BJ (cell line): ENCODE measurements at regions not wholly inside any gene's neighbourhood (a gene's known extent, or its start where the extent isn't known, plus 50 kb on each side); places are given as distances from the start of the nearest gene placed in this dataset.

Experiments
- CTCF ChIA-PET: fragments of 350-600 bp; formaldehyde crosslinking; extraction: SDS; loops from one replicate; lab custom pipeline; 2021; ENCODE audit warnings: antibody characterized with exemption, inconsistent platforms; lab: Yijun Ruan, JAX
- POLR2A ChIA-PET: fragments of 300-600 bp; sonication (Branson Sonifier 250); formaldehyde crosslinking; extraction: SDS; loops from one replicate; lab custom pipeline; 2021; ENCODE audit warnings: antibody characterized with exemption; lab: Charles Lee
- DNase-seq: peaks from one replicate; pipeline ENCODE4 v3.0.0-alpha.2; 2011; ENCODE audit warnings: low read depth
- H3K27me3 ChIP-seq: 2 replicates; pipeline ENCODE4 v1.6.0; 2011; ENCODE audit warnings: low read length; ENCODE audit not compliant: control insufficient read depth, insufficient read depth
- H3K36me3 ChIP-seq: 2 replicates; pipeline ENCODE4 v1.5.1; 2011; ENCODE audit warnings: low read length; ENCODE audit not compliant: control insufficient read depth, insufficient read depth
- H3K4me3 ChIP-seq: 2 replicates; pipeline ENCODE4 v1.5.1; 2011; ENCODE audit warnings: low read depth, mild to moderate bottlenecking, control low read depth, low read length
- CTCF ChIP-seq: IDR thresholded peaks from 2 replicates; pipeline ENCODE4 v1.5.1; 2011; ENCODE audit warnings: low read depth, mild to moderate bottlenecking, control low read depth, inconsistent platforms, low read length, moderate library complexity; ENCODE audit not compliant: insufficient read depth

GRCh38 chr13:53324656-53325055 lies 296.0 kb downstream of the OLFM4 start:
- H3K4me3 ChIP-seq: no peak overlapping the region
- POLR2A ChIA-PET: no interaction called here
- no peak for TF ChIP-seq CTCF
- no peaks in the 10 kb centered on the region for H3K36me3 ChIP-seq
- CTCF ChIA-PET: no interaction called here
- no peak for DNase-seq
- no peaks in the 10 kb centered on the region for H3K27me3 ChIP-seq

- DNase-seq: no peak
- H3K36me3 ChIP-seq: no peaks in the 10 kb centered on the region
- TF ChIP-seq CTCF: no peak
- no peaks in the 10 kb centered on the region for H3K27me3 ChIP-seq
- POLR2A ChIA-PET: no interaction called here
- CTCF ChIA-PET: no interaction called here
- no peak overlapping the region for H3K4me3 ChIP-seq
These were observed 298.1 kb downstream of the OLFM4 start for GRCh38 chr13:53326716-53327115.

- TF ChIP-seq CTCF: no peak
- Histone ChIP-seq H3K27me3 (no peaks in the 10 kb centered on the region), H3K36me3 (no peaks in the 10 kb centered on the region), H3K4me3 (no peak overlapping the region)
- ChIA-PET POLR2A (no interaction called here), CTCF (no interaction called here)
- DNase-seq: no peak
These were observed 299.2 kb downstream of the OLFM4 start for GRCh38 chr13:53327680-53328315.

GRCh38 chr13:53336441-53337160 lies 308.0 kb downstream of the OLFM4 start:
- Histone ChIP-seq H3K4me3 (no peak overlapping the region), H3K27me3 (no peaks in the 10 kb centered on the region), H3K36me3 (no peaks in the 10 kb centered on the region)
- CTCF ChIA-PET: no interaction called here
- TF ChIP-seq CTCF: no peak
- POLR2A ChIA-PET: no interaction called here
- DNase-seq: no peak

GRCh38 chr13:53338760-53339159 lies 310.1 kb downstream of the OLFM4 start:
- Histone ChIP-seq H3K27me3 (no peaks in the 10 kb centered on the region), H3K4me3 (no peak overlapping the region), H3K36me3 (no peaks in the 10 kb centered on the region)
- DNase-seq: no peak
- ChIA-PET POLR2A (no interaction called here), CTCF (no interaction called here)
- TF ChIP-seq CTCF: no peak
